ENCODE measurements at regions not wholly inside any gene's neighbourhood (a gene's known extent, or its start where the extent isn't known, plus 50 kb on each side); places are given as distances from the start of the nearest gene placed in this dataset.
"Not testable (repeated sequence)": the region's sequence is repeated elsewhere in the genome, so short reads cannot be mapped to it uniquely, and the experiment has no call there.

- FAIRE-seq (no peak), DNase-seq (ENCODE audit: insufficient read length, low spot score) (no peak)
- no peak for TF ChIP-seq CTCF (IDR thresholded peaks at IDR 0.05; ENCODE audit: insufficient read depth, missing control alignments)
These were observed 277.1 kb upstream of the EYS start for GRCh38 chr6:65984089-65984488.

GRCh38 chr6:65979120-65979519 is 272.1 kb upstream of the EYS start:
- TF ChIP-seq CTCF (IDR thresholded peaks at IDR 0.05; ENCODE audit: insufficient read depth, missing control alignments): no peak
- FAIRE-seq (no peak), DNase-seq (ENCODE audit: insufficient read length, low spot score) (no peak)

- not testable (repeated sequence) for FAIRE-seq; DNase-seq (ENCODE audit: insufficient read length, low spot score)
These were observed 264.2 kb upstream of the EYS start for GRCh38 chr6:65971252-65971651.

GRCh38 chr6:65964261-65964660 is 257.2 kb upstream of the EYS start:
- FAIRE-seq: no peak
- no peak for TF ChIP-seq CTCF (IDR thresholded peaks at IDR 0.05; ENCODE audit: insufficient read depth, missing control alignments)
- no peak for DNase-seq (ENCODE audit: insufficient read length, low spot score)

GRCh38 chr6:65955034-65955433 is 248.0 kb upstream of the EYS start:
- DNase-seq (ENCODE audit: insufficient read length, low spot score) (no peak), FAIRE-seq (no peak)
- no peak for TF ChIP-seq CTCF (IDR thresholded peaks at IDR 0.05; ENCODE audit: insufficient read depth, missing control alignments)

- no peak for FAIRE-seq
- DNase-seq (ENCODE audit: insufficient read length, low spot score): no peak
- TF ChIP-seq CTCF (IDR thresholded peaks at IDR 0.05; ENCODE audit: insufficient read depth, missing control alignments): no peak
These were observed 241.0 kb upstream of the EYS start for GRCh38 chr6:65948062-65948461.

GRCh38 chr6:65943548-65943947 is 236.5 kb upstream of the EYS start:
- no peak for TF ChIP-seq CTCF (IDR thresholded peaks at IDR 0.05; ENCODE audit: insufficient read depth, missing control alignments)
- DNase-seq (ENCODE audit: insufficient read length, low spot score) (no peak), FAIRE-seq (no peak)

GRCh38 chr6:65943051-65943450 is 236.0 kb upstream of the EYS start:
- FAIRE-seq: no peak
- TF ChIP-seq CTCF (IDR thresholded peaks at IDR 0.05; ENCODE audit: insufficient read depth, missing control alignments): no peak
- no peak for DNase-seq (ENCODE audit: insufficient read length, low spot score)
